Colon (tissue), 2 donors: ENCODE measurements at regions not wholly inside any gene's neighbourhood (a gene's known extent, or its start where the extent isn't known, plus 50 kb on each side); places are given as distances from the start of the nearest gene placed in this dataset.

Experiments
- FAIRE-seq: peaks from 2 replicates; lab custom pipeline; 2012; peaks lifted over from hg19 to GRCh38; lab: Jason Lieb, UNC
- donor health status: control.
- donor health status: control.

- FAIRE-seq, result no peak
These were observed 175.9 kb downstream of the RPLP1 start for GRCh38 chr15:69628256-69629093.

GRCh38 chr15:69629631-69630161 is 177.1 kb downstream of the RPLP1 start:
- FAIRE-seq, result no peak

- no peak for FAIRE-seq
These were observed 178.4 kb downstream of the RPLP1 start for GRCh38 chr15:69631005-69631404.

GRCh38 chr15:69631978-69632377 is 179.4 kb downstream of the RPLP1 start:
- FAIRE-seq, result no peak

GRCh38 chr15:69634860-69635259 is 182.2 kb downstream of the RPLP1 start:
- no peak for FAIRE-seq

- no peak for FAIRE-seq
These were observed 183.7 kb downstream of the RPLP1 start for GRCh38 chr15:69636169-69636915.

GRCh38 chr15:69637818-69638217 is 185.2 kb downstream of the RPLP1 start:
- FAIRE-seq, result no peak

- FAIRE-seq, result no peak
These were observed 190.9 kb downstream of the RPLP1 start for GRCh38 chr15:69643476-69643875.

- no peak for FAIRE-seq
These were observed 191.4 kb downstream of the RPLP1 start for GRCh38 chr15:69643971-69644370.

- no peak for FAIRE-seq
These were observed 192.3 kb downstream of the RPLP1 start for GRCh38 chr15:69644876-69645275.

- no peak for FAIRE-seq
These were observed 194.5 kb downstream of the RPLP1 start for GRCh38 chr15:69647142-69647513.

- FAIRE-seq, result no peak
These were observed 195.6 kb downstream of the RPLP1 start for GRCh38 chr15:69648212-69648611.

- FAIRE-seq, result no peak
These were observed 196.4 kb downstream of the RPLP1 start for GRCh38 chr15:69648775-69649735.

GRCh38 chr15:69652293-69652692 is 199.7 kb downstream of the RPLP1 start:
- no peak for FAIRE-seq

- no peak for FAIRE-seq
These were observed 200.2 kb downstream of the RPLP1 start for GRCh38 chr15:69652751-69653305.

GRCh38 chr15:69653306-69653705 is 200.7 kb downstream of the RPLP1 start:
- no peak for FAIRE-seq

GRCh38 chr15:69653846-69654245 is 201.2 kb downstream of the RPLP1 start:
- no peak for FAIRE-seq

GRCh38 chr15:69656271-69657030 is 203.8 kb downstream of the RPLP1 start:
- no peak for FAIRE-seq

- FAIRE-seq, result no peak
These were observed 205.0 kb downstream of the RPLP1 start for GRCh38 chr15:69657626-69658025.

- FAIRE-seq, result no peak
These were observed 205.9 kb downstream of the RPLP1 start for GRCh38 chr15:69658411-69658945.
